ENCODE measurements at regions not wholly inside any gene's neighbourhood (a gene's known extent, or its start where the extent isn't known, plus 50 kb on each side); places are given as distances from the start of the nearest gene placed in this dataset.
"Not testable (repeated sequence)": the region's sequence is repeated elsewhere in the genome, so short reads cannot be mapped to it uniquely, and the experiment has no call there.

DNA sequence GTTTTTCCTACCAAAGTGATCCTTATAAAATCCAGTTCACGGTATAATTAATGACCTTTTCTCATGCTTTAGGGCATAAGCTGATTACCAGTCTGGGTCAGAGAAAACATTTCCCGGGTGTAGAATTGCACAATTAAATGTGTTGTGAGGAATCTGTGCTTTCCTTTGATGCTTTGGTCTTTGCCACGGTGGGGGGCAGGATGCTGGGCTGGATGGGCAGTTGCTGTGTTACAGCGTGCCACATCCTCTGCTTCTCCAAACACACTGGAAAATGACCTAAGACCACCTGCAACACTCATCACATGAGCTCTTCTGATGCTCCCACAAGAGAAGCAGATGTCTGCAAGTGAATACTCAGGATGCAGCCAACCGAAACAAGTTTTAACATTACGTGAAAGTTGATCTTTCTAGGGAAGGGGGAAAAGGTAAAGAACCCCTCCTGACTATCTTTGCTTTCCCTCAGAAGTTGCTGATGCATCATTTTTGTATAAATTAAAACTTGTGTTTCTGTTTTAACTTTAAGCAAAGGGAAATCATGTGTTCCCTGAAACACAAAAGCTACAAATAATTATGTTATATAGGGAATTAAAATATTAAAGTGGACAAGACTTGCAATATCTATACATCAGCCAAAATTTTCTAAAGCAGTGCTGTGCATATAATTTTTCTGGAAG, 515.3 kb upstream of the NR5A2 start:
- DNase-seq = peak; percentile 57
- Histone ChIP-seq H3K27ac (no peak overlapping the region), H3K27me3 (ENCODE audit: insufficient read depth, low read depth, severe bottlenecking) (no peaks in the 10 kb centered on the region), H3K9me3 (ENCODE audit: severe bottlenecking) (no peaks in the 10 kb centered on the region), H3K4me3 (ENCODE audit: low read depth, low read length) (no peak overlapping the region), H3K36me3 (no peaks in the 10 kb centered on the region)
- TF ChIP-seq, protein P1, sequence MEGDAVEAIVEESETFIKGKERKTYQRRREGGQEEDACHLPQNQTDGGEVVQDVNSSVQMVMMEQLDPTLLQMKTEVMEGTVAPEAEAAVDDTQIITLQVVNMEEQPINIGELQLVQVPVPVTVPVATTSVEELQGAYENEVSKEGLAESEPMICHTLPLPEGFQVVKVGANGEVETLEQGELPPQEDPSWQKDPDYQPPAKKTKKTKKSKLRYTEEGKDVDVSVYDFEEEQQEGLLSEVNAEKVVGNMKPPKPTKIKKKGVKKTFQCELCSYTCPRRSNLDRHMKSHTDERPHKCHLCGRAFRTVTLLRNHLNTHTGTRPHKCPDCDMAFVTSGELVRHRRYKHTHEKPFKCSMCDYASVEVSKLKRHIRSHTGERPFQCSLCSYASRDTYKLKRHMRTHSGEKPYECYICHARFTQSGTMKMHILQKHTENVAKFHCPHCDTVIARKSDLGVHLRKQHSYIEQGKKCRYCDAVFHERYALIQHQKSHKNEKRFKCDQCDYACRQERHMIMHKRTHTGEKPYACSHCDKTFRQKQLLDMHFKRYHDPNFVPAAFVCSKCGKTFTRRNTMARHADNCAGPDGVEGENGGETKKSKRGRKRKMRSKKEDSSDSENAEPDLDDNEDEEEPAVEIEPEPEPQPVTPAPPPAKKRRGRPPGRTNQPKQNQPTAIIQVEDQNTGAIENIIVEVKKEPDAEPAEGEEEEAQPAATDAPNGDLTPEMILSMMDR (IDR thresholded peaks at IDR 0.05; ENCODE audit: low read depth, low read length) = no peak

DNA sequence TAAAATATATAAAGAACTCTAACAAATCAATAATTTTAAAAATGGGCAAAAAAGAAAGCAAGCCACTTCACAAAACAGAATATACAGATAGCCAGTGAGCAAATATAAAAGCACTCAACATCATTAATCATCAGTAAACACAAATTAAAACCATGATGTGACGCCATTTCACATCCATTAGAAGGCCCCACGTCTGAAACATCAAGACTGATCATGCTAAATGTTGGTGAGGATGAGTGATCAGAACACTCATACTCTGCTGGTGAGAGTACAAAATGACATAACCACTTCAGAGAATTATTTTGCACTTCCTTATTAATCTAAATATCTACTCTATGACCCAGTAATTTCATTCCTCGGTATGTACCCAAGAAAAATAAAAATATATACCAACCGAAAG, 512.2 kb upstream of the NR5A2 start:
- Histone ChIP-seq H3K27ac (no peak overlapping the region), H3K36me3 (no peaks in the 10 kb centered on the region), H3K27me3 (ENCODE audit: insufficient read depth, low read depth, severe bottlenecking) (no peaks in the 10 kb centered on the region), H3K4me3 (ENCODE audit: low read depth, low read length) (no peak overlapping the region), H3K9me3 (ENCODE audit: severe bottlenecking) (no peaks in the 10 kb centered on the region)
- TF ChIP-seq, protein P1 (IDR thresholded peaks at IDR 0.05; ENCODE audit: low read depth, low read length) = no peak
- no peak for DNase-seq

DNA sequence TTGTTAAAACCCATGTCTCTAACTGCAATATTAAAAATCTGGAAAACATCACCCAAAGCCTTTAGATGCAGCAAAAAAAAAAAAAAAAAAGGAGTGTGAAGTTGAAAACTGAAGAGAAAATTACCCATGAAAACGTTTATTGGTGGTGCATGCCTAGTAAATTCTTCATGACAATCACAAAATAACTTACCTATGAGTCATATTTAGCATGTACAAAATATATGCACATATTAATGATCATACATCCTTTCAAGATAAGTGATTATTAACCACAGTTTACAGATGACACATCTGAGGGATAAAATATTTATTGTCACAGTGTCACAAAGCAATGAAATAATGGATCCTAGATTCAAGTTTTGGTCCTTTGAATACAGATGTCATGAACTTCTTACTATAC, 505.2 kb upstream of the NR5A2 start:
- H3K27me3 ChIP-seq (ENCODE audit: insufficient read depth, low read depth, severe bottlenecking) = no peaks in the 10 kb centered on the region
- H3K27ac ChIP-seq = no peak overlapping the region
- no peak overlapping the region for H3K4me3 ChIP-seq (ENCODE audit: low read depth, low read length)
- DNase-seq = no peak
- TF ChIP-seq, protein P1 (IDR thresholded peaks at IDR 0.05; ENCODE audit: low read depth, low read length) = no peak
- H3K9me3 ChIP-seq (ENCODE audit: severe bottlenecking) = no peaks in the 10 kb centered on the region
- no peaks in the 10 kb centered on the region for H3K36me3 ChIP-seq

DNA sequence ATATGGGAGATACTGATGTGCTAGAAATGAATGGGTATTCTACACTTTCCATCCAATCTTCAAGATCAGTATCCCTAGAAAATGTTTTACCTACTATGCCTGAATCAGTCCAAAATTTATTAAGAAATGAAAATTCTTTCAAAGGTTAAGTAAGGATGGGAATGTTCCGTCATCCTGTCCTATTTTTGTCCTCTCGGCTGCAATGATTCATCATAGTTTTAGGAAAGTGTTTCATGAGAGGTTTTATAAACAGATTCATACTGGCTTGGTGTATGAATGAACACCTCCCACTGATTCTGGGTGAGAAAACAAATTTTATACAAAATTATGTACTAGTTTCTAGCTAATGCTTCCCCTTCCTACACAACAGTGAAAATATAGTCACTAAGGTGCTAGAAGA, 504.6 kb upstream of the NR5A2 start:
- H3K9me3 ChIP-seq (ENCODE audit: severe bottlenecking) = no peaks in the 10 kb centered on the region
- DNase-seq = no peak
- TF ChIP-seq, protein P1 (IDR thresholded peaks at IDR 0.05; ENCODE audit: low read depth, low read length) = no peak
- H3K36me3 ChIP-seq = no peaks in the 10 kb centered on the region
- H3K27me3 ChIP-seq (ENCODE audit: insufficient read depth, low read depth, severe bottlenecking) = no peaks in the 10 kb centered on the region
- no peak overlapping the region for H3K4me3 ChIP-seq (ENCODE audit: low read depth, low read length)
- H3K27ac ChIP-seq = no peak overlapping the region

DNA sequence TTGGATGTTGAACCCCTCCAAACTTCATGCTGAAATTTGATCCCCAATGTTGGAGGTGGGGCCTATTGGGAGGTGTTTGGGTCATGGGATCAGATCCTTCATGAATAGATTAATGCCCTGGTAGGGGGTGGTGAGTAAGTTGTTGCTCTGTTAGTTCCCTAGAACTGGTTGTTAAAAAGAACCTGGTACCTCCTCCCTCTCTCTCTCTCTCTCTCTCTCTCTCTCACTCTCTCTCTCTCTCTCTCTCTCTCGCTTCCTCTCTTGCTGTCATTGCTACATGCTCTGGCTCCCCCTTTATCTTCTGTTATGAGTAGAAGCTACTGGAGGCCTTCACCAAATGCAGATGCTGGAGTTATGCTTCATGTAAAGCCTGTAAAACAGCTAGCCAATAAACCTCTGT, 498.2 kb upstream of the NR5A2 start:
- Histone ChIP-seq H3K4me3 (ENCODE audit: low read depth, low read length) (no peak overlapping the region), H3K27me3 (ENCODE audit: insufficient read depth, low read depth, severe bottlenecking) (no peaks in the 10 kb centered on the region), H3K9me3 (ENCODE audit: severe bottlenecking) (peaks cover 11% of the 10 kb centered on the region), H3K27ac (no peak overlapping the region), H3K36me3 (no peaks in the 10 kb centered on the region)
- no peak for DNase-seq
- TF ChIP-seq, protein P1 (IDR thresholded peaks at IDR 0.05; ENCODE audit: low read depth, low read length) = no peak

DNA sequence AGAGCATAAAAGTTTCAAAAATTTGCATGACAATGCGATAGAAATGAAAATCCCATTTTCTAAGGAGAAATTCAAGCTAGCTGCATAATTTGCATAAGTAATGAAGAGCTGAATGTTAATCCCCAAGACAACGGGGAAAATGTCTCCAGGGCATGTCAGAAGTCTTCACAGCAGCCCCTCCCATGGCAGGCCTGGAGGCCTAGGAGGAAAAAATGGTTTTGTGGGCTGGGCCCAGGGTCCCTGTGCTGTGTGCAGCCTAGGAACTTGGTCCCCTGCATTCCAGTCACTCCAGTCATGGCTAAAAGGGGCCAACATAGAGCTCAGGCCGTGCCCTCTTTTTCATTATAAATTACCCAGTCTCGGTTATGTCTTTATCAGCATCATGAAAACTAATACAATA, 494.1 kb upstream of the NR5A2 start:
- not testable (repeated sequence) for H3K27ac ChIP-seq; H3K4me3 ChIP-seq (ENCODE audit: low read depth, low read length); H3K36me3 ChIP-seq; H3K27me3 ChIP-seq (ENCODE audit: insufficient read depth, low read depth, severe bottlenecking); DNase-seq
- H3K9me3 ChIP-seq (ENCODE audit: severe bottlenecking) = peaks cover 20% of the 10 kb centered on the region
